Ovary (tissue), 3 donors: ENCODE measurements at regions not wholly inside any gene's neighbourhood (a gene's known extent, or its start where the extent isn't known, plus 50 kb on each side); places are given as distances from the start of the nearest gene placed in this dataset.

Experiments used
- CTCF ChIP-seq, 3 donors: fragments of 450-650 bp in 2 of 3; fragments of 200-600 bp in 1 of 3; IDR thresholded peaks; one replicate each; pipeline versions ENCODE4 v1.5.1 to v1.8.0; 2016 to 2022; ENCODE audit warnings: antibody characterized with exemption in 3 of 3, mild to moderate bottlenecking in 1 of 3
- POLR2A ChIP-seq: fragments of 450-650 bp; IDR thresholded peaks from one replicate; pipeline ENCODE4 v1.6.1; 2017; ENCODE audit warnings: antibody characterized with exemption, mild to moderate bottlenecking, moderate library complexity
- donor health status: DM: no; HTN: no; CAD: no.

GRCh38 chr12:124475295-124476010, 92.0 kb downstream of the NCOR2 start:
- TF ChIP-seq CTCF (IDR thresholded peaks at IDR 0.05), result no peak
- TF ChIP-seq POLR2A, result no peak
